ENCODE measurements at regions not wholly inside any gene's neighbourhood (a gene's known extent, or its start where the extent isn't known, plus 50 kb on each side); places are given as distances from the start of the nearest gene placed in this dataset.

GRCh38 chr2:143891879-143892308 is 628.0 kb downstream of the ZEB2 start:
- TF ChIP-seq, protein P1, sequence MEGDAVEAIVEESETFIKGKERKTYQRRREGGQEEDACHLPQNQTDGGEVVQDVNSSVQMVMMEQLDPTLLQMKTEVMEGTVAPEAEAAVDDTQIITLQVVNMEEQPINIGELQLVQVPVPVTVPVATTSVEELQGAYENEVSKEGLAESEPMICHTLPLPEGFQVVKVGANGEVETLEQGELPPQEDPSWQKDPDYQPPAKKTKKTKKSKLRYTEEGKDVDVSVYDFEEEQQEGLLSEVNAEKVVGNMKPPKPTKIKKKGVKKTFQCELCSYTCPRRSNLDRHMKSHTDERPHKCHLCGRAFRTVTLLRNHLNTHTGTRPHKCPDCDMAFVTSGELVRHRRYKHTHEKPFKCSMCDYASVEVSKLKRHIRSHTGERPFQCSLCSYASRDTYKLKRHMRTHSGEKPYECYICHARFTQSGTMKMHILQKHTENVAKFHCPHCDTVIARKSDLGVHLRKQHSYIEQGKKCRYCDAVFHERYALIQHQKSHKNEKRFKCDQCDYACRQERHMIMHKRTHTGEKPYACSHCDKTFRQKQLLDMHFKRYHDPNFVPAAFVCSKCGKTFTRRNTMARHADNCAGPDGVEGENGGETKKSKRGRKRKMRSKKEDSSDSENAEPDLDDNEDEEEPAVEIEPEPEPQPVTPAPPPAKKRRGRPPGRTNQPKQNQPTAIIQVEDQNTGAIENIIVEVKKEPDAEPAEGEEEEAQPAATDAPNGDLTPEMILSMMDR (conservative IDR thresholded peaks at IDR 0.05): no peak
- H3K27ac ChIP-seq: no peak overlapping the region

GRCh38 chr2:143890798-143891197 is 629.1 kb downstream of the ZEB2 start:
- TF ChIP-seq, protein P1 (conservative IDR thresholded peaks at IDR 0.05): no peak
- no peak overlapping the region for H3K27ac ChIP-seq

- TF ChIP-seq, protein P1 (conservative IDR thresholded peaks at IDR 0.05): no peak
- no peak overlapping the region for H3K27ac ChIP-seq
These were observed 630.7 kb downstream of the ZEB2 start for GRCh38 chr2:143889216-143889615.

GRCh38 chr2:143885461-143885860 is 634.5 kb downstream of the ZEB2 start:
- TF ChIP-seq, protein P1 (conservative IDR thresholded peaks at IDR 0.05): no peak
- no peak overlapping the region for H3K27ac ChIP-seq

GRCh38 chr2:143881246-143881645 is 638.7 kb downstream of the ZEB2 start:
- TF ChIP-seq, protein P1 (conservative IDR thresholded peaks at IDR 0.05): no peak
- no peak overlapping the region for H3K27ac ChIP-seq

- H3K27ac ChIP-seq: no peak overlapping the region
- TF ChIP-seq, protein P1 (conservative IDR thresholded peaks at IDR 0.05): no peak
These were observed 641.9 kb downstream of the ZEB2 start for GRCh38 chr2:143877876-143878530.

DNA sequence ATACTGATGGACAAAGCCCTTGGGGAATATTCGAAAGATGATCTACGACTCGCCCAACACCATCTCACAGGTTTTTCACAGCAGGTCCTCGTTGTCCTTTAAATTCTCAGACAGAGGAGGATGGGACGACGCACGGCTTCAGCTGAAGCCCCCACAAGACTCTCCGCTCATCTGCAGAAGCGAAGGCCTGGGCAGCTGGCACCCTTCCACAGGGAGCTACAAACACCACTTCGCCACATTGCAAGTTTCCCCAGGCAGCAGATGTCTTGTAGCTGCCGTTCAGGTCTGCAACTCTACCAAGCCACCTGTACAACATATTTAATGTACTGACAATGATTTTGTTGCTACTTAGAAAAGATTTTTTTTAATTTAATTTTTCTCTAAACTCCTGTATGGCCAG is 642.9 kb downstream of the ZEB2 start:
- TF ChIP-seq, protein P1 (conservative IDR thresholded peaks at IDR 0.05): no peak
- no peak overlapping the region for H3K27ac ChIP-seq

All from VCaP (cell line).